K562 (cell line): ENCODE measurements at regions not wholly inside any gene's neighbourhood (a gene's known extent, or its start where the extent isn't known, plus 50 kb on each side); places are given as distances from the start of the nearest gene placed in this dataset.

Source experiments
- ATAC-seq: fragments of 200-7000 bp; cut with Tn5 transposase; 3 replicates; pipeline ENCODE4 v1.9.1; 2020; ENCODE audit warnings: moderate library complexity
- BruUV-seq: library from RNA; stranded (reverse); fragments of 400-500 nt; replicated peaks from 2 replicates; lab custom pipeline; 2021; lab: Mats Ljungman, UMichigan
- CTCF ChIA-PET: fragments of 300-600 bp; formaldehyde crosslinking; extraction: SDS; loops from one replicate; lab custom pipeline; 2021; ENCODE audit warnings: low intra/inter-chr PET ratio; lab: Yijun Ruan, JAX
- POLR2A ChIA-PET: fragments of 300-600, 350-650 bp; sonication (Branson Sonifier 250); formaldehyde crosslinking; extraction: SDS; loops from one replicate; lab custom pipeline; 2021; ENCODE audit warnings: antibody characterized with exemption, inconsistent platforms; lab: Yijun Ruan, JAX
- DNase-seq, 4 experiments: peaks; one replicate each; pipeline versions ENCODE4 v3.0.0 to v3.0.0-alpha.2; 2011 to 2018; ENCODE audit warnings: low spot score in 3 of 4, mixed read lengths in 3 of 4; ENCODE audit errors: extremely low read depth in 1 of 4
- FAIRE-seq: peaks from 2 replicates; lab custom pipeline; 2011; peaks lifted over from hg19 to GRCh38; lab: Jason Lieb, UNC
- H2AFZ ChIP-seq: 2 replicates; pipeline ENCODE4 v1.6.0; 2011; ENCODE audit warnings: low read depth, low read length, control low read depth, inconsistent platforms
- H3K27ac ChIP-seq: fragments of 200-600 bp; 3 replicates; pipeline ENCODE4 v1.8.0; 2011; ENCODE audit warnings: low read depth, mild to moderate bottlenecking, control low read depth, inconsistent platforms, low read length, moderate library complexity, mixed read lengths; ENCODE audit errors: extremely low read depth
- H3K27me3 ChIP-seq, 2 experiments: fragments of 300-600 bp in 1 of 2; 2 replicates in 1 of 2; 3 replicates in 1 of 2; pipeline versions ENCODE4 v1.6.0 to v1.8.0; 2011; ENCODE audit warnings: inconsistent platforms in 2 of 2, low read length in 2 of 2, mild to moderate bottlenecking in 1 of 2, mixed read lengths in 1 of 2, moderate library complexity in 1 of 2; ENCODE audit not compliant: control insufficient read depth in 2 of 2, insufficient read depth in 2 of 2
- H3K36me3 ChIP-seq: fragments of 300-600 bp; 3 replicates; pipeline ENCODE4 v1.8.0; 2011; ENCODE audit warnings: mild to moderate bottlenecking, low read length, inconsistent platforms; ENCODE audit not compliant: control insufficient read depth, insufficient read depth
- H3K4me1 ChIP-seq, 2 experiments: fragments of 200-600 bp in 1 of 2; replicated peaks in 1 of 2; 2 replicates in 1 of 2; 3 replicates in 1 of 2; pipeline versions ENCODE4 v1.5.1 to v1.8.0; 2011; ENCODE audit warnings: inconsistent platforms in 2 of 2, low read length in 2 of 2, mild to moderate bottlenecking in 1 of 2, mixed read lengths in 1 of 2, moderate library complexity in 1 of 2; ENCODE audit not compliant: control insufficient read depth in 2 of 2, insufficient read depth in 2 of 2
- H3K4me2 ChIP-seq: 2 replicates; pipeline ENCODE4 v1.6.1; 2011; ENCODE audit warnings: low read length, control low read depth, inconsistent platforms, mixed read lengths; ENCODE audit not compliant: insufficient read depth
- H3K4me3 ChIP-seq: fragments of 200-600 bp; sonication (generic), shearing (Covaris generic); 2 replicates; pipeline ENCODE4 v1.5.1; 2016; ENCODE audit warnings: control low read depth, inconsistent platforms
- H3K79me2 ChIP-seq: fragments of 200-600 bp; 3 replicates; pipeline ENCODE4 v1.8.0; 2011; ENCODE audit warnings: low read length, inconsistent platforms; ENCODE audit not compliant: control insufficient read depth, insufficient read depth
- H3K9ac ChIP-seq, 2 experiments: 2 replicates each; pipeline versions ENCODE4 v1.6.0 to v1.6.1; 2011; ENCODE audit warnings: low read depth in 2 of 2, low read length in 2 of 2, control low read depth in 1 of 2, inconsistent platforms in 1 of 2, mild to moderate bottlenecking in 1 of 2, mixed read lengths in 1 of 2; ENCODE audit not compliant: insufficient read depth in 1 of 2
- H3K9me1 ChIP-seq: one replicate; pipeline ENCODE4 v1.6.0; 2011; ENCODE audit warnings: inconsistent platforms, mild to moderate bottlenecking, low read length, moderate library complexity; ENCODE audit not compliant: control insufficient read depth, insufficient read depth
- H3K9me3 ChIP-seq: replicated peaks from 2 replicates; pipeline ENCODE4 v1.5.1; 2011; ENCODE audit warnings: low read depth, low read length, inconsistent platforms; ENCODE audit not compliant: control insufficient read depth, insufficient read depth
- H4K20me1 ChIP-seq: replicated peaks from 2 replicates; pipeline ENCODE4 v1.6.1; 2011; ENCODE audit warnings: low read length, inconsistent platforms, mixed read lengths; ENCODE audit not compliant: control insufficient read depth, insufficient read depth
- ARHGAP35 ChIP-seq: fragments of 450-650 bp; IDR thresholded peaks from 2 replicates; pipeline ENCODE4 v1.6.1; 2018; ENCODE audit not compliant: partially characterized antibody
- FOS ChIP-seq: IDR thresholded peaks from 3 replicates; pipeline ENCODE4 v1.6.1; 2011; ENCODE audit not compliant: insufficient read length; ENCODE audit errors: extremely low read depth
- FOXK2 ChIP-seq, 2 experiments: fragments of 450-650 bp; IDR thresholded peaks in 1 of 2; conservative IDR thresholded peaks in 1 of 2; 2 replicates each; pipeline ENCODE4 v1.6.1; 2016; ENCODE audit warnings: low read depth in 2 of 2, mild to moderate bottlenecking in 1 of 2
- GTF2F1 ChIP-seq: IDR thresholded peaks from 2 replicates; pipeline ENCODE4 v1.6.1; 2011; ENCODE audit warnings: low read depth, low read length, improper control_type of control experiment
- HINFP ChIP-seq: fragments of 450-650 bp; conservative IDR thresholded peaks from 2 replicates; pipeline ENCODE4 v1.6.1; 2016; ENCODE audit warnings: missing genetic modification characterization, low read depth, mild to moderate bottlenecking, control low read depth, missing compliant biosample characterization
- HMG20A ChIP-seq: fragments of 450-650 bp; formaldehyde crosslinking; conservative IDR thresholded peaks from 2 replicates; pipeline ENCODE4 v1.4.0; 2020; ENCODE audit warnings: mild to moderate bottlenecking, mixed read lengths
- KLF16 ChIP-seq: IDR thresholded peaks from 2 replicates; pipeline ENCODE4 v1.6.1; 2016; ENCODE audit warnings: antibody characterized with exemption
- MECOM ChIP-seq: fragments of 250-450 bp; sonication (Bioruptor Pico); IDR thresholded peaks from 2 replicates; pipeline ENCODE4 v1.8.0; 2022; ENCODE audit warnings: inconsistent platforms
- NELFE ChIP-seq: IDR thresholded peaks from 2 replicates; pipeline ENCODE4 v1.6.1; 2011; ENCODE audit warnings: mild to moderate bottlenecking; ENCODE audit not compliant: insufficient read depth, insufficient read length
- PTTG1 ChIP-seq: fragments of 450-650 bp; IDR thresholded peaks from 2 replicates; pipeline ENCODE4 v1.6.1; 2016; ENCODE audit warnings: low read depth, mild to moderate bottlenecking, missing genetic modification characterization, missing compliant biosample characterization
- RBM34 ChIP-seq: fragments of 200-400 bp; formaldehyde crosslinking; IDR thresholded peaks from 2 replicates; pipeline ENCODE4 v1.6.1; 2018; ENCODE audit warnings: low read length, borderline replicate concordance; ENCODE audit not compliant: insufficient read depth
- TRIM28 ChIP-seq: fragments of 450-650 bp; IDR thresholded peaks from 2 replicates; pipeline ENCODE4 v1.6.1; 2017
- TSC22D4 ChIP-seq: fragments of 450-650 bp; IDR thresholded peaks from 2 replicates; pipeline ENCODE4 v1.6.1; 2016; ENCODE audit warnings: missing genetic modification characterization, missing biosample characterization, control low read depth
- ZBTB2 ChIP-seq: fragments of 450-650 bp; IDR thresholded peaks from 2 replicates; pipeline ENCODE4 v1.6.1; 2016; ENCODE audit warnings: antibody characterized with exemption
- ZFP91 ChIP-seq: sonication (generic); formaldehyde crosslinking; IDR thresholded peaks from 2 replicates; pipeline ENCODE4 v1.8.0; 2022; ENCODE audit warnings: mild to moderate bottlenecking, missing genetic modification reagents
- ZKSCAN8 ChIP-seq: fragments of 200-800 bp; sonication (Bioruptor generic); IDR thresholded peaks from 2 replicates; pipeline ENCODE4 v1.6.1; 2016; ENCODE audit warnings: missing genetic modification characterization, missing compliant biosample characterization
- ZNF277 ChIP-seq: fragments of 250-450 bp; sonication (Bioruptor Pico); IDR thresholded peaks from 2 replicates; pipeline ENCODE4 v1.8.0; 2022; ENCODE audit warnings: inconsistent platforms, mild to moderate bottlenecking, moderate library complexity, borderline replicate concordance
- ZSCAN29 ChIP-seq: fragments of 450-650 bp; IDR thresholded peaks from 2 replicates; pipeline ENCODE4 v1.6.1; 2017
- WGBS: fragments of 100-300 bp; shearing (Covaris generic); methylation state at CpG from one replicate; pipeline ENCODE4 v1.1.6; 2016; ENCODE audit warnings: low coverage, mixed read lengths; ENCODE audit not compliant: insufficient coverage; ENCODE audit errors: missing lambda C conversion rate; 5-methylcytosine and 5-hydroxymethylcytosine counted together
- in situ Hi-C: fragments of 300-500 bp; cut with MboI; formaldehyde crosslinking; loops from 4 replicates; pipeline ENCODE4 v1.15.0; 2018; ENCODE audit warnings: inconsistent platforms, mixed read lengths
- intact Hi-C: fragments of 100-400 bp; cut with micrococcal nuclease; formaldehyde crosslinking; loops from 2 replicates; pipeline ENCODE4 v1.14.2; 2022

GRCh38 chr21:16768096-16768495 is 744.7 kb upstream of the CXADR start:
- Histone ChIP-seq H2AFZ (no peak overlapping the region), H3K27ac (no peak overlapping the region), H3K4me2 (no peak overlapping the region), H3K9me3 (no peaks in the 10 kb centered on the region), H3K4me3 (no peak overlapping the region), H3K36me3 (no peaks in the 10 kb centered on the region), H3K9me1 (no peaks in the 10 kb centered on the region), H3K27me3 (no peaks in the 10 kb centered on the region), H3K79me2 (no peaks in the 10 kb centered on the region), H3K4me1 (no peaks in the 10 kb centered on the region), H3K9ac (no peak overlapping the region), H4K20me1 (no peaks in the 10 kb centered on the region)
- CTCF ChIA-PET: no interaction called here
- POLR2A ChIA-PET: no interaction called here
- 0% methylated on average over 3 of the region's 3 CpGs for WGBS
- no peak for DNase-seq
- ATAC-seq: no peak
- TF ChIP-seq PTTG1 (tag) (no peak), FOXK2 (conservative IDR thresholded peaks at IDR 0.05 in 1 of 2, IDR thresholded peaks at IDR 0.05 in 1 of 2; ENCODE audit: low read depth in 2 of 2) (no peak), ZSCAN29 (no peak), GTF2F1 (no peak), FOS (no peak), NELFE (no peak), ZBTB2 (no peak), HINFP (tag) (no peak), ZNF277 (CRISPR knock-in tag) (no peak), ZFP91 (CRISPR knock-in tag) (no peak), TRIM28 (no peak), KLF16 (no peak), RBM34 (no peak), HMG20A (no peak), ZKSCAN8 (CRISPR knock-in tag) (no peak), TSC22D4 (tag) (no peak), ARHGAP35 (no peak), MECOM (CRISPR knock-in tag) (no peak)
- BruUV-seq: no TSS peak
- in situ Hi-C loops: no loop called here
- FAIRE-seq: no peak
- intact Hi-C loops: no loop called here
